Effector memory CD8-positive, alpha-beta T cell (primary cell): ENCODE measurements at regions not wholly inside any gene's neighbourhood (a gene's known extent, or its start where the extent isn't known, plus 50 kb on each side); places are given as distances from the start of the nearest gene placed in this dataset.

ENCODE experiments used
- ATAC-seq: fragments of 150-1000 bp; cut with Tn5 transposase; replicated peaks from 2 replicates; pipeline ENCODE4 v1.10.0; 2021; ENCODE audit warnings: mild to moderate bottlenecking, moderate library complexity
- DNase-seq, 3 experiments: peaks; one replicate each; pipeline ENCODE4 v3.0.0; 2021
- H3K27ac Mint-ChIP-seq, 2 donors: one replicate each; pipeline ENCODE4 v1.8.0; 2022; ENCODE audit warnings: mild to moderate bottlenecking in 2 of 2, mixed read lengths in 2 of 2, moderate library complexity in 2 of 2
- H3K27me3 Mint-ChIP-seq, 2 donors: one replicate each; pipeline ENCODE4 v1.8.0; 2022; ENCODE audit warnings: mixed read lengths in 2 of 2
- H3K36me3 Mint-ChIP-seq: one replicate; pipeline ENCODE4 v1.8.0; 2022; ENCODE audit warnings: mild to moderate bottlenecking, moderate library complexity, mixed read lengths; ENCODE audit not compliant: insufficient read depth
- H3K4me1 Mint-ChIP-seq, 2 donors: one replicate each; pipeline ENCODE4 v1.8.0; 2022; ENCODE audit warnings: low read depth in 2 of 2, mixed read lengths in 2 of 2
- H3K4me3 Mint-ChIP-seq, 2 donors: one replicate each; pipeline ENCODE4 v1.8.0; 2022; ENCODE audit warnings: mild to moderate bottlenecking in 2 of 2, mixed read lengths in 2 of 2, moderate library complexity in 2 of 2
- H3K9me3 Mint-ChIP-seq, 2 donors: one replicate each; pipeline ENCODE4 v1.8.0; 2022; ENCODE audit warnings: mixed read lengths in 2 of 2

DNA sequence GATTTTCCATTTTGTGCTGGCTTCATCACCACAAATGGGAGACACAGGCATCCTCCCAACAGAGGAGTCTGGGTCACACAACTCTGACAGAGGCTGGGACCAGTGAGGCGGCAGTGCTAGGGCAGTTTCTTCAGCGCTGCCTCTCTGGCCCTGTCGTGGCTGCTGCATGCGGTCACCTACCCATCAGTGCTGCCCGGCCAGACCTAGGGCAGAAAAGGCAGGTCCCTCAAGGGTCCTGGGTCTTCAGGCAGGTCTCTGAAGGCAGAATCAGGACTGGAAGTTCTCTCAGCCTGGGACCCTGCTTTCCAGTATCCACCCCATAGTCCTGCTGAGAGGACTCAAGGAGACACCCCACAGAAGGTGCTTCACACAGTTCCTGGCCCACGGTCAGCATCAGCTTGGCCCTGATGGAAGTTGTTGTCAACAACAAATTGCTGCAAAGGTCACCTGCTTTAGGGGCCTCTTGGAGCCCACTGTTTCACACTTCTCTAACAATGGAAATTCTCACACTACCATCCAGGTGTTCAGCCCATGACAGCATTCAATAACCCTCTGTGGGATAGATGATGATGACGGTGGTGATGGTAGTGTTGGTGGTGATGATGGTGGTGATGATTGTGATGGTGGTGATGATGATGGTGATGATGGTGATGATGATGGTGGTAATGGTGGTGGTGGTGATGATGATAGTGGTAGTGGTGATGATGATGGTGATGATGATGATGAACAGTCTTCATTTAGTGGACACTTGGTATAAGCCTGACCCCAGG lies 146.4 kb upstream of the PPP1R26 start:
- Mint-ChIP-seq H3K27me3 (peaks cover 0 to 30% of the 10 kb centered on the region in 2 donors), H3K36me3 (no peaks in the 10 kb centered on the region)
- DNase-seq, result no peak

GRCh38 chr9:135334953-135335460 lies 144.6 kb upstream of the PPP1R26 start:
- H3K36me3 Mint-ChIP-seq, result no peaks in the 10 kb centered on the region
- no peak overlapping the region for H3K27ac Mint-ChIP-seq
- ATAC-seq, result no peak
- no peak overlapping the region for H3K4me3 Mint-ChIP-seq
- DNase-seq, result no peak
- H3K4me1 Mint-ChIP-seq, result no peaks in the 10 kb centered on the region
- peaks cover 3 to 37% of the 10 kb centered on the region in 2 donors for H3K27me3 Mint-ChIP-seq
- H3K9me3 Mint-ChIP-seq, result no peaks in the 10 kb centered on the region

More for the DNA sequence above, 146.4 kb upstream of the PPP1R26 start:
- H3K27ac Mint-ChIP-seq, result no peak overlapping the region
- no peak overlapping the region for H3K4me3 Mint-ChIP-seq
- H3K4me1 Mint-ChIP-seq, result no peaks in the 10 kb centered on the region
- H3K9me3 Mint-ChIP-seq, result no peaks in the 10 kb centered on the region
- no peak for ATAC-seq

GRCh38 chr9:135335691-135336181 lies 143.8 kb upstream of the PPP1R26 start:
- H3K27ac Mint-ChIP-seq, result no peak overlapping the region
- no peak for ATAC-seq
- H3K36me3 Mint-ChIP-seq, result no peaks in the 10 kb centered on the region
- no peak for DNase-seq
- no peaks in the 10 kb centered on the region for H3K9me3 Mint-ChIP-seq
- H3K4me3 Mint-ChIP-seq, result no peak overlapping the region
- H3K27me3 Mint-ChIP-seq, result peaks cover 6 to 38% of the 10 kb centered on the region in 2 donors
- no peaks in the 10 kb centered on the region for H3K4me1 Mint-ChIP-seq

DNA sequence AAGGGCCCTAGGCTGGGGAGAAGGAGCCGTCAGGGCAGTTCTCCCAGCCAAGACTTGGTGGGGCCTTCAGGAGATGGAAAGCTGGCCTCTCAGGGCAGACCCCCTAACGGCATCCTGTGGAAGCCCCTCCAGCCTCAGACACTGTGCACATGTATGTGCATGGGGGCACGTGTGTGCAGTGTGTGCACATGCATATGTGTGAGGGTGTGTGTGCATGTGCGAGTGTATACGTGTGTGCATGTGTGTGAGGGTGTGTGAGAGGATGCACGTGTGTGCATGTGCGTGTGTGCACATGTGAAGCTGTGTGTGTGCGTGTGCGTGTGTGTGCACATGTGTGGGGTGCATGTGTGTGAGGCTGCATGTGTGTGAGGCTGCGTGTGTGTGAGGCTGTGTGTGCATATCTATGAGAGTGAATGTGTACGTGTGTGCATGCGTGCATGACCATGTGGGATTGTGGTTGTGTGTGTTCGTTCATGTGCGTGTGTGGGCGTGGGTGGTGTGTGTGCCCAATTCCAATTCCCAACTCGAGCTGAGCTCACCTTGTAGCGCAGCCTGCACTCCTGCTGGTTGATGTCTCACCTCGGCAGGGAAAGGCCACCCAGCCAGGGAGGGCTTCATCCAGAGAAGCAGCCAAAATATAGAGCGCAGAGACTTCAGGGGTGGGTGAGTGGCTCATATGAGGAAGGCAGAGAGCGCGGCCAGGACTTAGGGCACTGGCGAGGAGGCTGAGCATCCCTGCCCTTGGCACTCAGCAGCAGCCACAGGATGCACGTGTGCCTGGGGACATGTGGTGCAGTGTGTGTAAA lies 142.7 kb upstream of the PPP1R26 start:
- H3K36me3 Mint-ChIP-seq, result no peaks in the 10 kb centered on the region
- no peak for ATAC-seq
- no peak for DNase-seq
- no peak overlapping the region for H3K27ac Mint-ChIP-seq
- no peak overlapping the region for H3K4me3 Mint-ChIP-seq
- H3K9me3 Mint-ChIP-seq, result no peaks in the 10 kb centered on the region
- peaks cover 6 to 39% of the 10 kb centered on the region in 2 donors for H3K27me3 Mint-ChIP-seq
- H3K4me1 Mint-ChIP-seq, result no peaks in the 10 kb centered on the region

DNA sequence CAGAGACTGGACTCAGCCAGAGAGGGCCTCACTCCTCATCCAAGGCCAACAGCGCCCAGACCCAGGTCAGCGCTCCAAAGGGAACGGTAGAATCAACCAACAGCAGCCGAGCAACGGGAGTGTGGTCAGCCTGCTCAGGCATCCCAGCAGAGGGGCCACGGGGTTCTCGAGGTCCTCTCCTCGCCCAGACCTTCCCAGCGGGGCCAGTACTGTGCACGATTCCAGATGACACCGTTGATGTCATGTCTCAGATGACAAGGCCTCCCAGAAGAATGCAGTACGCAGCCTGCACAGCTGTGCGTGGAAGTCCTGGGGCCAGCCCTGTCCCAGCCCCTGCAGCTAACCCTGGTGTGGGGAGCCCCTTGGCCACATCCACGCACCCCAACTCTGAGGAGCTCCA lies 141.0 kb upstream of the PPP1R26 start:
- Mint-ChIP-seq H3K36me3 (no peaks in the 10 kb centered on the region), H3K4me3 (no peak overlapping the region)

GRCh38 chr9:135339378-135339973 lies 140.1 kb upstream of the PPP1R26 start:
- Mint-ChIP-seq H3K9me3 (no peaks in the 10 kb centered on the region), H3K36me3 (no peaks in the 10 kb centered on the region), H3K27me3 (peaks cover 6 to 48% of the 10 kb centered on the region in 2 donors), H3K4me3 (no peak overlapping the region), H3K4me1 (peaks cover 0 to 2% of the 10 kb centered on the region in 2 donors), H3K27ac (no peak overlapping the region)
- no peak for ATAC-seq
- no peak for DNase-seq

More for the DNA sequence above, 141.0 kb upstream of the PPP1R26 start:
- no peaks in the 10 kb centered on the region for H3K9me3 Mint-ChIP-seq
- H3K4me1 Mint-ChIP-seq, result no peaks in the 10 kb centered on the region
- peaks cover 6 to 43% of the 10 kb centered on the region in 2 donors for H3K27me3 Mint-ChIP-seq
- no peak for ATAC-seq
- no peak overlapping the region for H3K27ac Mint-ChIP-seq
- no peak for DNase-seq

- no peaks in the 10 kb centered on the region for H3K36me3 Mint-ChIP-seq
- H3K9me3 Mint-ChIP-seq, result no peaks in the 10 kb centered on the region
- peaks cover 0 to 2% of the 10 kb centered on the region in 2 donors for H3K4me1 Mint-ChIP-seq
- H3K27me3 Mint-ChIP-seq, result peaks cover 6 to 55% of the 10 kb centered on the region in 2 donors
- DNase-seq (no peak), ATAC-seq (no peak)
- no peak overlapping the region for H3K27ac Mint-ChIP-seq
- H3K4me3 Mint-ChIP-seq, result no peak overlapping the region
Measured at GRCh38 chr9:135340143-135340655, 139.4 kb upstream of the PPP1R26 start.

- no peak for DNase-seq
- H3K4me3 Mint-ChIP-seq, result no peak overlapping the region
- peaks cover 0 to 2% of the 10 kb centered on the region in 2 donors for H3K4me1 Mint-ChIP-seq
- peaks cover 6 to 62% of the 10 kb centered on the region in 2 donors for H3K27me3 Mint-ChIP-seq
- H3K9me3 Mint-ChIP-seq, result no peaks in the 10 kb centered on the region
- no peaks in the 10 kb centered on the region for H3K36me3 Mint-ChIP-seq
- no peak overlapping the region for H3K27ac Mint-ChIP-seq
- no peak for ATAC-seq
Measured at GRCh38 chr9:135340726-135341475, 138.7 kb upstream of the PPP1R26 start.

- H3K4me3 Mint-ChIP-seq, result no peak overlapping the region
- no peaks in the 10 kb centered on the region for H3K9me3 Mint-ChIP-seq
- H3K36me3 Mint-ChIP-seq, result no peaks in the 10 kb centered on the region
- ATAC-seq (no peak), DNase-seq (no peak)
- peaks cover 0 to 2% of the 10 kb centered on the region in 2 donors for H3K4me1 Mint-ChIP-seq
- peaks cover 6 to 69% of the 10 kb centered on the region in 2 donors for H3K27me3 Mint-ChIP-seq
- no peak overlapping the region for H3K27ac Mint-ChIP-seq
Measured at GRCh38 chr9:135341612-135342169, 137.9 kb upstream of the PPP1R26 start.

DNA sequence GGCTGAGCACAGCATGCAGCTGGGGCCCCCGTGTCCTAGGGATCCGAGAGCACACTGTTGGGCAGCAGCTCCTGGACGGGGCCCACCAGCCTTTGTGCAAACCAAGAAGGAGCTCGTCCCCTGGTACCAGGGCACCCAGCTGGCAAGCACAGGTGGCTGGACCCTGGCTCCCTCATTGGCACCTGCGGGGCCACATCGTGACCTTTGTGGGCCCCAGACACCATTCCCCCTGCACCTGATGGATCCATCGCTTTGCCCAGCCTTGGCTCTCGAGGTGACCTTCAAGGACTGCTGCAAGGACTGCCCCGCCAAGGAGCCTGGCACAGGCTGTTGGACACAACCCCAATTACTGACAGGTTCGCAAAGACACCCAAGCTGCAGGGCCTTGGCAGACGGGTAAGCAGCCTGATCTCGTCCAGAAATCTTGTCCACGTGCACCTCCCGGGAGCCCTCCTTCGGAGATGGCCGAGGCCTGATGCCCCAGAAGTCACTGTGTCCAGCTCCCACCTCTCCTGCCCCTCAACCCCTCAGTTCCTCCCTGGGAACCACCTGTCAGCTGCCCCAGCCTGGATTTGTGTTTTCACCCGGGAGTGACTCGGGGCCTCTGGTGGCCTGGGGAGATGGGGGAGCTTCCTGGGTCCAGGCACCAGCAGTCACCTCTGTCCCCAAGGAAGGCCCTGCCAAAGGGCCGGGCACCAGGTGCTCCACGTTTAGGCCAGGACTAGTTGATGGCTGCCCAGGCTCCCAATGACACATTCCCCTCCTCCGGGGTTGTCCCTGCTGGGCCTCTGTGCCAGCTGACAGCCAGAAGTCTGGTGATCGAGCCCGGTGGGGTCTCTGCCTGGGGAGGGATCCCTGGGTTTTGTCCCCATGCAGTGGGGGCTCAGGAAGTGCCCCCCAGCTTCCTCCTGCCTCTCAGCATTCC lies 137.1 kb upstream of the PPP1R26 start:
- no peak for ATAC-seq
- no peak overlapping the region for H3K27ac Mint-ChIP-seq
- H3K27me3 Mint-ChIP-seq, result peaks cover 13 to 72% of the 10 kb centered on the region in 2 donors
- no peak for DNase-seq
- peaks cover 0 to 2% of the 10 kb centered on the region in 2 donors for H3K4me1 Mint-ChIP-seq
- no peaks in the 10 kb centered on the region for H3K9me3 Mint-ChIP-seq
- H3K4me3 Mint-ChIP-seq, result no peak overlapping the region
- H3K36me3 Mint-ChIP-seq, result no peaks in the 10 kb centered on the region

DNA sequence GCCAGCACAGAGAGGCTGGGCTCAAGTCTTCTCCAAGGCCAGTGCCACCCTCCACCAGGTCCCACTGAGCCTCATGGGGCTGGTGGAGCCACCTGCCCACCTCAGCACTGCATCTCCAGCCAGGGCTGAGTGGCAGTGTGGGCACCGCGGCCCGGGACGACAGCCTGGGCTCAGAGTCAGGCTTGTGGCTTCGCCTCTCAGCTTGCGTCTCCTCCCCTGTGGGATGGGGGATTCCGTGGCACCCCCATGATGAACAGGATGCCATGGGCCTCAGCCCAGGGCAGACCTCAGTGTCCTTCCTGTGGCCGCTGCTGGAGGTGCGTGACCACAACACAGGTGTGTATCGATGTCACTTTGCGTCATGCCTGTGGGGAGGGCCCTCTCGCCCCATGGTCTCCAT lies 136.4 kb upstream of the PPP1R26 start:
- ATAC-seq (no peak), DNase-seq (no peak)
- H3K9me3 Mint-ChIP-seq, result no peaks in the 10 kb centered on the region
- no peaks in the 10 kb centered on the region for H3K36me3 Mint-ChIP-seq
- no peak overlapping the region for H3K27ac Mint-ChIP-seq
- no peak overlapping the region for H3K4me3 Mint-ChIP-seq
- peaks cover 0 to 2% of the 10 kb centered on the region in 2 donors for H3K4me1 Mint-ChIP-seq
- peaks cover 13 to 73% of the 10 kb centered on the region in 2 donors for H3K27me3 Mint-ChIP-seq
